ENCODE measurements at regions not wholly inside any gene's neighbourhood (a gene's known extent, or its start where the extent isn't known, plus 50 kb on each side); places are given as distances from the start of the nearest gene placed in this dataset.

GRCh38 chr13:74221752-74222151 lies 87.5 kb upstream of the KLF12 start:
- Histone ChIP-seq H4K20me1 (ENCODE audit: control insufficient read depth, extremely low read depth, insufficient read depth, low read length) (no peaks in the 10 kb centered on the region), H3K4me2 (ENCODE audit: control insufficient read depth, extremely low read depth, insufficient read depth, low read depth, low read length) (no peak overlapping the region), H3K27ac (ENCODE audit: control insufficient read depth, insufficient read depth, low read length) (no peak overlapping the region), H3K27me3 (ENCODE audit: control insufficient read depth, extremely low read depth, insufficient read depth, low read length) (no peaks in the 10 kb centered on the region), H3K36me3 (ENCODE audit: control insufficient read depth in 2 of 2, extremely low read depth in 1 of 2, insufficient read depth in 2 of 2, low read length in 2 of 2) (no peaks in the 10 kb centered on the region), H3K4me3 (ENCODE audit: control insufficient read depth in 2 of 3, extremely low read depth in 1 of 3, insufficient read depth in 2 of 3, low read depth in 1 of 3, low read length in 3 of 3) (no peak overlapping the region), H2AFZ (ENCODE audit: control insufficient read depth, low read length) (no peak overlapping the region), H3K9me3 (ENCODE audit: control insufficient read depth, low read depth, low read length) (no peaks in the 10 kb centered on the region), H3K4me1 (ENCODE audit: control insufficient read depth, extremely low read depth, insufficient read depth, low read length) (no peaks in the 10 kb centered on the region), H3K9me1 (ENCODE audit: control insufficient read depth, extremely low read depth, insufficient read depth, low read length) (no peaks in the 10 kb centered on the region), H3K9ac (ENCODE audit: control insufficient read depth, extremely low read depth, insufficient read depth, low read length) (no peak overlapping the region), H3K79me2 (ENCODE audit: control insufficient read depth, insufficient read depth, low read length) (no peaks in the 10 kb centered on the region)
- no peak for DNase-seq (ENCODE audit: low read depth, low spot score)
- FAIRE-seq = no peak
- dilution Hi-C loops (cut with MboI; ENCODE audit: extremely low pct_ligation_motif_present, low sequenced_read_pairs) = no loop called here
- TF ChIP-seq, protein P1, sequence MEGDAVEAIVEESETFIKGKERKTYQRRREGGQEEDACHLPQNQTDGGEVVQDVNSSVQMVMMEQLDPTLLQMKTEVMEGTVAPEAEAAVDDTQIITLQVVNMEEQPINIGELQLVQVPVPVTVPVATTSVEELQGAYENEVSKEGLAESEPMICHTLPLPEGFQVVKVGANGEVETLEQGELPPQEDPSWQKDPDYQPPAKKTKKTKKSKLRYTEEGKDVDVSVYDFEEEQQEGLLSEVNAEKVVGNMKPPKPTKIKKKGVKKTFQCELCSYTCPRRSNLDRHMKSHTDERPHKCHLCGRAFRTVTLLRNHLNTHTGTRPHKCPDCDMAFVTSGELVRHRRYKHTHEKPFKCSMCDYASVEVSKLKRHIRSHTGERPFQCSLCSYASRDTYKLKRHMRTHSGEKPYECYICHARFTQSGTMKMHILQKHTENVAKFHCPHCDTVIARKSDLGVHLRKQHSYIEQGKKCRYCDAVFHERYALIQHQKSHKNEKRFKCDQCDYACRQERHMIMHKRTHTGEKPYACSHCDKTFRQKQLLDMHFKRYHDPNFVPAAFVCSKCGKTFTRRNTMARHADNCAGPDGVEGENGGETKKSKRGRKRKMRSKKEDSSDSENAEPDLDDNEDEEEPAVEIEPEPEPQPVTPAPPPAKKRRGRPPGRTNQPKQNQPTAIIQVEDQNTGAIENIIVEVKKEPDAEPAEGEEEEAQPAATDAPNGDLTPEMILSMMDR (optimal IDR thresholded peaks at IDR 0.05 in 1 of 3, IDR thresholded peaks at IDR 0.05 in 1 of 3, conservative IDR thresholded peaks at IDR 0.05 in 1 of 3; ENCODE audit: extremely low read depth in 1 of 3, insufficient read depth in 2 of 3, low read length in 3 of 3) = no peak
- TF ChIP-seq EZH2 (IDR thresholded peaks at IDR 0.05; ENCODE audit: low read length) = no peak

DNA sequence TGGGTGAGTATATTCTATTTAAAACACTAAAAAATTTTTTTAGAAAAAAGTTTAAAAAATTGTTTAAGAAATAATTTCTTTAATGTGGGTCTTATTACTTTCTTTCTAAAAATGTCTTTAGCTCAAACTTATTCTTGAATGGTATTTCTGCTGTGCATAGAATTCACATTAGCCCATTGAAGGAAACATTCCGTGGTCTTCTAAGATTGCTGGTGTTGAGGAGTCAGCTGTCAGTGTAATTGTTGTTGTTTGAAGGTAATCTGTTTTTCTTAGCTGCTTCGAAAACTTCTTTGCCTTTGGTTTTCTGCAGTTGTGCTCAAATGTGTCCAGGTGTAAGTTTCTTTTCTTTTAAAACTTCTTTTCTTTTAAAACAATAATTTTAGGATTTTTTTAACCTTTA lies 85.4 kb upstream of the KLF12 start:
- dilution Hi-C loops (cut with MboI; ENCODE audit: extremely low pct_ligation_motif_present, low sequenced_read_pairs) = no loop called here
- Histone ChIP-seq H3K9me3 (ENCODE audit: control insufficient read depth, low read depth, low read length) (no peaks in the 10 kb centered on the region), H3K27ac (ENCODE audit: control insufficient read depth, insufficient read depth, low read length) (no peak overlapping the region), H2AFZ (ENCODE audit: control insufficient read depth, low read length) (no peak overlapping the region), H4K20me1 (ENCODE audit: control insufficient read depth, extremely low read depth, insufficient read depth, low read length) (no peaks in the 10 kb centered on the region), H3K36me3 (ENCODE audit: control insufficient read depth in 2 of 2, extremely low read depth in 1 of 2, insufficient read depth in 2 of 2, low read length in 2 of 2) (no peaks in the 10 kb centered on the region), H3K9me1 (ENCODE audit: control insufficient read depth, extremely low read depth, insufficient read depth, low read length) (no peaks in the 10 kb centered on the region), H3K79me2 (ENCODE audit: control insufficient read depth, insufficient read depth, low read length) (no peaks in the 10 kb centered on the region), H3K27me3 (ENCODE audit: control insufficient read depth, extremely low read depth, insufficient read depth, low read length) (no peaks in the 10 kb centered on the region), H3K4me1 (ENCODE audit: control insufficient read depth, extremely low read depth, insufficient read depth, low read length) (no peaks in the 10 kb centered on the region), H3K9ac (ENCODE audit: control insufficient read depth, extremely low read depth, insufficient read depth, low read length) (no peak overlapping the region), H3K4me2 (ENCODE audit: control insufficient read depth, extremely low read depth, insufficient read depth, low read depth, low read length) (no peak overlapping the region), H3K4me3 (ENCODE audit: control insufficient read depth in 2 of 3, extremely low read depth in 1 of 3, insufficient read depth in 2 of 3, low read depth in 1 of 3, low read length in 3 of 3) (no peak overlapping the region)
- FAIRE-seq (no peak), DNase-seq (ENCODE audit: low read depth, low spot score) (no peak)
- TF ChIP-seq EZH2 (IDR thresholded peaks at IDR 0.05; ENCODE audit: low read length) = no peak
- TF ChIP-seq, protein P1 (optimal IDR thresholded peaks at IDR 0.05 in 1 of 3, IDR thresholded peaks at IDR 0.05 in 1 of 3, conservative IDR thresholded peaks at IDR 0.05 in 1 of 3; ENCODE audit: extremely low read depth in 1 of 3, insufficient read depth in 2 of 3, low read length in 3 of 3) = no peak
